Stimulated activated naive CD4-positive, alpha-beta T cell (primary cell): ENCODE measurements at regions not wholly inside any gene's neighbourhood (a gene's known extent, or its start where the extent isn't known, plus 50 kb on each side); places are given as distances from the start of the nearest gene placed in this dataset.

ENCODE experiments used
- DNase-seq, 6 experiments: peaks; one replicate each; lab custom pipeline; 2025; lab: John Stamatoyannopoulos, UW

- DNase-seq, result no peak
Observed at GRCh38 chr16:87182759-87183158, 134.4 kb downstream of the C16orf95 start.

DNA sequence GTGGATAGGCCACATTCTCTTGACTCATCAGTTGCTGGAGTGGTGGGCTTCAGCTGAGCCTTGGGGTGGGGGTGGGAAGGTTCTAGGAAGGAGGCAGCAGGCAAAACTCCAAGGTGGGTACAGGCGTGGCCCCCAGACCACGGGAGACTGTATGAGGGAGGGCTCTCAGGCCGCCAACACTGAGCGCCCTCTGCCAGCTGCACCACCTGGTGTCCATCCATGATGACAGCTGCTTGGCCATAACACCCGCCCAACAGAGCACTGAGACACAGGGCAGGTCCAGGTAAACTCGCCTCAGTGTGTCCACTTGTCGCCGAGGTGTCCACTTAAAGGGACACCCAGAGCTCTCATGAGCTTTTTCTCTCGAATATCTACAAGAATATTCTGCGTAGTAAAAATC, 133.5 kb downstream of the C16orf95 start:
- no peak for DNase-seq

- no peak for DNase-seq
Observed at GRCh38 chr16:87185308-87185707, 131.9 kb downstream of the C16orf95 start.

- no peak for DNase-seq
Observed at GRCh38 chr16:87185983-87186382, 131.2 kb downstream of the C16orf95 start.

GRCh38 chr16:87186446-87186845, 130.7 kb downstream of the C16orf95 start:
- no peak for DNase-seq

GRCh38 chr16:87186876-87187533, 130.2 kb downstream of the C16orf95 start:
- DNase-seq, result no peak

DNA sequence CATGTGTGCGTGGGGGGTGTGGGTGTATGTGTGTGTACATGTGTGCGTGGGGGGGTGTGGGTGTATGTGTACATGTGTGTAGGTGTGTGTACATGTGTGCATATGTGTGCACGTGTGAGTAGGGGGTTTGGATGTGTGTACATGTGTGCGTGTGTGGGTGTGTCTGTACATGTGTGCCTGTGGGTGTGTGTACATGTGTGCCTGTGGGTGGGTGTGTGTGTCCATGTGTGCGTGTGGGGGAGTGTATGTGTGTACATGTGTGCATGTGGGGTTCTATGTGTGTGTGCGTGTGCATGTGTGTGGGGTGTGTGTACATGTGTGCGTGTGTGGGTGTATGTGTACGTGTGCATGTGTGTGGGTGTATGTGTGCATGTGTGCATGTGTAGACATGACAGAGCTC, 129.1 kb downstream of the C16orf95 start:
- DNase-seq, result no peak

- no peak for DNase-seq
Observed at GRCh38 chr16:87189426-87189825, 127.8 kb downstream of the C16orf95 start.

GRCh38 chr16:87190288-87191230, 126.6 kb downstream of the C16orf95 start:
- no peak for DNase-seq

DNA sequence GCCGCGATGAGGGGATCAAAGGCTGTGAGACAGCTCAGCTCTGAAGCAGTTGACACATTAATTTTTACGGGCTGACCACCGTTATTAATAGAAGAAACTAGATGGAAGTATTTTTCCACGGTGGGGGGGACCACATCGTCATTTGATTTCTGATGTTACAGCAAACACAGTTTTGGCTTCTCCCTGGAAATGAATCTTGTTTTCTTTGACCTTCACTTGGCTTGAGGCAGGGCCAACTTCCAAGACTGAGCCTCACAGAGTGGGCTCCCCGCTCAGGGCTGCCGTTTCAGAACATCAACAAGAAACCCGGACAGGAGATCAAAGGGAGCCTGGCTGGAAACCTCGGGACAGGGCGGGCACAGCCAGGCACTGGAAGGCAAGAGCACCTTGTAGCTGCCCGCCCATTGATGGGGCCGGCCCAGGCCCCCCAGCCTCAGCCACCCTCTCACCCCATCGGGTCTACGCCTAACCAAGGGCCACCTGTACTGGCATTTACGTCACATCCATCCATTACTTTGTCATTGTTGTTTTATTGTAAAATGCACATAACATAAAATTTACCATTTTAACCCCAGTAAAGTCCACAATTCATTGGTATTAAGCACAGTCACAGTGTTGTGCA, 124.6 kb downstream of the C16orf95 start:
- no peak for DNase-seq

- no peak for DNase-seq
Observed at GRCh38 chr16:87194172-87194571, 123.0 kb downstream of the C16orf95 start.

- DNase-seq, result no peak
Observed at GRCh38 chr16:87195161-87195560, 122.0 kb downstream of the C16orf95 start.

GRCh38 chr16:87196231-87196630, 121.0 kb downstream of the C16orf95 start:
- DNase-seq, result no peak

DNA sequence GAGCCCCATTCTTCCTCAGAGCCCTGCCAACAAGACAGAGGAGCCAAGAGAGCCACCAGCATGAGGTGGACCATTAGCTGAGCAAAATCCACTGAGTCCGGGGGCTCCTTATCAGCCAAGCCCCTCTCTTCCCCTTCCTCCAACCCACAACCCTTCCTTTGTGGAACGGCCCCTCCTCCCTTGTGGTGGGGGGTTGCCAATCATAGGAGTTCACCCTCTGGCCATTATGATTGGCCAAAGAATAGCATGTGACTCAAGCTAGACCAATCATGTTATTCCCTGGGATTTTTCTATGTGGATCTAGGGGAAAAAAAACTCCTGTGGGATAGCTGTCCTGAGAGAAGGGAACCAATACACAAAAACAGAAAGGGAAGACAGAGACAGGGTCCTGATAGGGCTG, 120.5 kb downstream of the C16orf95 start:
- no peak for DNase-seq

- DNase-seq, result no peak
Observed at GRCh38 chr16:87198328-87198832, 118.8 kb downstream of the C16orf95 start.

DNA sequence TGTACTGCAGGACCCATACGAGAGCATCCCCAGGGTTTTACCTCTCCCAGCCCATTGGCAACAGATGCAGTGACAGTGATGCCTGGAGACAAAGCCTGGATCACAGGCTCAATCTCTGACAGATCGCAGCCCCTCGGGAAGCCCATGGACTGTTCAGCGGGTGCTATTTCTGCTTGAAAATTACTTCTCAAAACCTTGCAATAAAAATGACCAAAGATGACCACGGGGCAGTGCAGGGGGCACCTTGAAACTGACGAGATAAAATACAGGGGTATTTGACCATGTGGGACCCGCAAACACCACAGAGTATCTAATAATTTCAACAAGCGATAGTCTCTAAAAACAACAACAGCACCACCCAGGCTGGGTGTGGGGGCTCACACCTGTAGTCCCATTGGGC, 118.3 kb downstream of the C16orf95 start:
- DNase-seq, result no peak

DNA sequence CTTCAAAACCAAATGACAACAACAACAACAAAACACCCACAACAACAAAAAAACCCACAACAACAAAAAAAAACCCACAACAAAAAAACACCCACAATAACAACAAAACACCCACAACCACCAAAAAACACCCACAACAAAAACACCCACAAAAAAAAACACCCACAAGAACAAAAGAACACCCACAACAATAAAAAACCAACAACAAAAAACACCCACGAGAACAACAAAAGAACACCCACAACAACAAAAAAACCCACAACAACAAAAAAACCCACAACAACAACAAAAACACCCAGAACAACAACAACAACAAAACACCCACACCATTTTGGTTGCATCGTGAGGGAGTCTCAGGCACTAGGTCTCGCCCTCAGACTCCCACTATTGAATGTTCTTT, 117.8 kb downstream of the C16orf95 start:
- no peak for DNase-seq

- no peak for DNase-seq
Observed at GRCh38 chr16:87199901-87200300, 117.3 kb downstream of the C16orf95 start.

DNA sequence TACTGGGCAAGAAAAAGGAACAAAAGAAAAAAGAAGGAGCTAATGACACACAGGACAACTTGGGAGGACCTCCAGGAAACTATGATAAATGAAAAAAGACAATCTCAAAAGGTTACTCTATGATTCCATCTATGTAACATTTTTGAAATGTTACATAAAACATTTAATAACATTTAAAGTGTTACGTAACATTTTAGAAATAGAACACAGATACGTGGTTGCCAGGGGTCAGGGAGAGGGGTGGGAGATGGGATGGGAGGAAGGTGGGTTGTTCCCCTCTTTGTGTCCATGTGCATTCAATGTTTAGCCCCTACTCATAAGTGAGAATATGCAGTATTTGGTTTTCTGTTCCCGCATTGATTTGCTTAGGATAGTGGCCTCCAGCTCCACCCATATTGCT, 116.6 kb downstream of the C16orf95 start:
- no peak for DNase-seq

DNA sequence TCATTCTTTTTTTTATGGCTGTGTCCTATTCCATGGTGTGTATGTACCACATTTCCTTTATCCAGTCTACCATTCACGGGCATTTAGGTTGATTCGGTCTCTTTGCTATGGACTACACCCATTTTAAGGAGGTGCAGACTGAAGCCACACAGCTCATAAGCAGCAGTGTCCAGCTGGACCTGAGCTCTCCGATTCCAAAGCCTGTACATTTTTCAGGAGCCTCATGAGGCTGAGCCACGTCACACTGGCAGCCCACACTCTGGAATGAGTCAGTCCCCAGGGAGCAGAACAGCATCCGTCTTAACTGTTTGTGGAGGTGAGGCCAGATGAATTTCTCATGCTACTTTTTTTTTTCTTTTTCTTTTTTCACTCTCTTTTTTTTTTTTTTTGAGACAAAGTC, 116.1 kb downstream of the C16orf95 start:
- DNase-seq, result no peak

GRCh38 chr16:87201790-87202189, 115.4 kb downstream of the C16orf95 start:
- DNase-seq, result no peak

DNA sequence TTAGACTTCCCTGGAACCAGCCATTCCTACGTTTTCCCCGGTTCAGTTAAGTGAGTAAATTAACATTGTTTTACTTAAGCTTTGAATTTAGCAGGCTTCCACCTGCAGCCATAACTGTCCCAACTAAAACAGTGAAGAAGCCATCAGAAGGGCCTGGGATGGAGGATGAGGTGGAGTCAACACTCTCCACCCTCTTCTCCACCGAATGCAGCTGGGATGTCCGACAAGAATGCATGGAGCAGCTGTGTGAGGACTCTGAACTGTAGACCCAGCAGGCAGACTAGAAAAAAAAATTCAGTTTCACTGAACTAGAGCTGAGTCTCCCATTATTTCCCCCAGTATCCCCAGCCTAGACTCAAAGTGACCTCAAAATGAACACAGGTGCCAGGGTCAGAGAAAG, 114.8 kb downstream of the C16orf95 start:
- DNase-seq, result no peak
